Hematopoietic multipotent progenitor cell treated with erythropoietin and hydrocortisone succinate and interleukin-3 and kit ligand, for 15 days (in vitro differentiated cells): ENCODE measurements at regions not wholly inside any gene's neighbourhood (a gene's known extent, or its start where the extent isn't known, plus 50 kb on each side); places are given as distances from the start of the nearest gene placed in this dataset.
"Not testable (repeated sequence)": the region's sequence is repeated elsewhere in the genome, so short reads cannot be mapped to it uniquely, and the experiment has no call there.

Source experiments
- DNase-seq: peaks from one replicate; pipeline ENCODE4 v3.0.0-alpha.2; 2015; ENCODE audit warnings: low spot score

- DNase-seq = no peak
Observed at GRCh38 chr4:26175006-26175786, 145.6 kb upstream of the RBPJ start.

- no peak for DNase-seq
Observed at GRCh38 chr4:26175905-26176470, 144.8 kb upstream of the RBPJ start.

- DNase-seq = no peak
Observed at GRCh38 chr4:26176598-26177149, 144.1 kb upstream of the RBPJ start.

GRCh38 chr4:26178854-26179253 lies 142.0 kb upstream of the RBPJ start:
- no peak for DNase-seq

- no peak for DNase-seq
Observed at GRCh38 chr4:26179316-26179760, 141.5 kb upstream of the RBPJ start.

GRCh38 chr4:26181616-26182015 lies 139.2 kb upstream of the RBPJ start:
- DNase-seq = no peak

- DNase-seq = no peak
Observed at GRCh38 chr4:26183017-26183416, 137.8 kb upstream of the RBPJ start.

GRCh38 chr4:26185436-26185835 lies 135.4 kb upstream of the RBPJ start:
- DNase-seq = no peak

- no peak for DNase-seq
Observed at GRCh38 chr4:26191353-26191752, 129.5 kb upstream of the RBPJ start.

GRCh38 chr4:26192899-26193869 lies 127.6 kb upstream of the RBPJ start:
- no peak for DNase-seq

GRCh38 chr4:26194764-26195163 lies 126.0 kb upstream of the RBPJ start:
- DNase-seq = no peak

- DNase-seq = no peak
Observed at GRCh38 chr4:26196567-26196966, 124.2 kb upstream of the RBPJ start.

- DNase-seq = no peak
Observed at GRCh38 chr4:26197018-26197779, 123.6 kb upstream of the RBPJ start.

GRCh38 chr4:26198931-26199330 lies 121.9 kb upstream of the RBPJ start:
- DNase-seq = not testable (repeated sequence)

- no peak for DNase-seq
Observed at GRCh38 chr4:26199596-26199995, 121.2 kb upstream of the RBPJ start.

GRCh38 chr4:26201120-26201519 lies 119.7 kb upstream of the RBPJ start:
- no peak for DNase-seq

- DNase-seq = no peak
Observed at GRCh38 chr4:26204249-26204825, 116.5 kb upstream of the RBPJ start.

- DNase-seq = no peak
Observed at GRCh38 chr4:26204911-26205370, 115.9 kb upstream of the RBPJ start.

GRCh38 chr4:26206339-26206738 lies 114.5 kb upstream of the RBPJ start:
- DNase-seq = no peak

- no peak for DNase-seq
Observed at GRCh38 chr4:26206999-26207398, 113.8 kb upstream of the RBPJ start.

- DNase-seq = no peak
Observed at GRCh38 chr4:26207631-26208030, 113.2 kb upstream of the RBPJ start.
